ENCODE measurements at regions not wholly inside any gene's neighbourhood (a gene's known extent, or its start where the extent isn't known, plus 50 kb on each side); places are given as distances from the start of the nearest gene placed in this dataset.

- 90% methylated on average over 4 of the region's 4 CpGs for WGBS
- Histone ChIP-seq H3K4me3 (no peak overlapping the region), H3K27ac (replicated peaks in 1 of 4) (no peak overlapping the region), H3K9me3 (peaks cover 0 to 9% (median 0%) of the 10 kb centered on the region in 4 donors), H3K27me3 (no peaks in the 10 kb centered on the region), H3K36me3 (no peaks in the 10 kb centered on the region), H3K4me1 (no peaks in the 10 kb centered on the region)
- intact Hi-C loops (cut with DNase I) = no loop called here
- no peak for TF ChIP-seq CTCF (IDR thresholded peaks at IDR 0.05)
- DNase-seq (ENCODE audit: extremely low spot score) = no peak
Observed at GRCh38 chr3:143183665-143183964, 64.0 kb downstream of the CHST2 start.

GRCh38 chr3:143184099-143184498 lies 64.5 kb downstream of the CHST2 start:
- no peak for TF ChIP-seq EP300 (IDR thresholded peaks at IDR 0.05)
- no peak for TF ChIP-seq POLR2A (IDR thresholded peaks at IDR 0.05; ENCODE audit: low read depth)
- TF ChIP-seq CTCF (IDR thresholded peaks at IDR 0.05) = no peak
- no peak for TF ChIP-seq POLR2AphosphoS5 (IDR thresholded peaks at IDR 0.05)
- Histone ChIP-seq H3K4me1 (no peaks in the 10 kb centered on the region), H3K27me3 (no peaks in the 10 kb centered on the region), H3K27ac (replicated peaks in 1 of 4) (no peak overlapping the region), H3K36me3 (no peaks in the 10 kb centered on the region), H3K4me3 (no peak overlapping the region), H3K9me3 (peaks cover 0 to 9% (median 0%) of the 10 kb centered on the region in 4 donors)
- intact Hi-C loops (cut with DNase I) = no loop called here
- DNase-seq (ENCODE audit: extremely low spot score) = no peak
- WGBS = 75% methylated on average over 1 of the region's 1 CpG

- no peak for DNase-seq (ENCODE audit: extremely low spot score)
- H3K27ac ChIP-seq (replicated peaks in 1 of 4) = no peak overlapping the region
- no peak overlapping the region for H3K4me3 ChIP-seq
- no peaks in the 10 kb centered on the region for H3K27me3 ChIP-seq
- no peaks in the 10 kb centered on the region for H3K36me3 ChIP-seq
- intact Hi-C loops (cut with DNase I) = no loop called here
- peaks cover 0 to 9% (median 0%) of the 10 kb centered on the region in 4 donors for H3K9me3 ChIP-seq
- no peak for TF ChIP-seq EP300 (IDR thresholded peaks at IDR 0.05)
- no peak for TF ChIP-seq POLR2AphosphoS5 (IDR thresholded peaks at IDR 0.05)
- no peak for TF ChIP-seq POLR2A (IDR thresholded peaks at IDR 0.05; ENCODE audit: low read depth)
- TF ChIP-seq CTCF (IDR thresholded peaks at IDR 0.05) = no peak
- no peaks in the 10 kb centered on the region for H3K4me1 ChIP-seq
Observed at GRCh38 chr3:143185401-143185800, 65.8 kb downstream of the CHST2 start.

GRCh38 chr3:143187111-143187510 lies 67.5 kb downstream of the CHST2 start:
- H3K4me1 ChIP-seq = no peaks in the 10 kb centered on the region
- intact Hi-C loops (cut with DNase I) = no loop called here
- 96% methylated on average over 1 of the region's 1 CpG for WGBS
- no peaks in the 10 kb centered on the region for H3K36me3 ChIP-seq
- no peak overlapping the region for H3K27ac ChIP-seq (replicated peaks in 1 of 4)
- H3K9me3 ChIP-seq = no peaks in the 10 kb centered on the region
- TF ChIP-seq POLR2AphosphoS5 (IDR thresholded peaks at IDR 0.05) = no peak
- TF ChIP-seq EP300 (IDR thresholded peaks at IDR 0.05) = no peak
- no peak for TF ChIP-seq POLR2A (IDR thresholded peaks at IDR 0.05; ENCODE audit: low read depth)
- no peak for TF ChIP-seq CTCF (IDR thresholded peaks at IDR 0.05)
- no peaks in the 10 kb centered on the region for H3K27me3 ChIP-seq
- no peak for DNase-seq (ENCODE audit: extremely low spot score)
- H3K4me3 ChIP-seq = no peak overlapping the region

- 93% methylated on average over 1 of the region's 1 CpG for WGBS
- Histone ChIP-seq H3K4me3 (no peak overlapping the region), H3K27ac (replicated peaks in 1 of 4) (no peak overlapping the region), H3K4me1 (no peaks in the 10 kb centered on the region), H3K27me3 (no peaks in the 10 kb centered on the region), H3K36me3 (no peaks in the 10 kb centered on the region), H3K9me3 (no peaks in the 10 kb centered on the region)
- DNase-seq (ENCODE audit: extremely low spot score) = no peak
- TF ChIP-seq POLR2AphosphoS5 (IDR thresholded peaks at IDR 0.05) = no peak
- TF ChIP-seq EP300 (IDR thresholded peaks at IDR 0.05) = no peak
- TF ChIP-seq CTCF (IDR thresholded peaks at IDR 0.05) = no peak
- TF ChIP-seq POLR2A (IDR thresholded peaks at IDR 0.05; ENCODE audit: low read depth) = no peak
- intact Hi-C loops (cut with DNase I) = no loop called here
Observed at GRCh38 chr3:143188881-143189280, 69.3 kb downstream of the CHST2 start.
